ENCODE measurements at regions not wholly inside any gene's neighbourhood (a gene's known extent, or its start where the extent isn't known, plus 50 kb on each side); places are given as distances from the start of the nearest gene placed in this dataset.
"Not testable (repeated sequence)": the region's sequence is repeated elsewhere in the genome, so short reads cannot be mapped to it uniquely, and the experiment has no call there.

- ATAC-seq: no peak
- no peak for DNase-seq (ENCODE audit: missing footprints)
- intact Hi-C loops (cut with DNase I): no loop called here
These were observed 239.8 kb downstream of the PCDH7 start for GRCh38 chr4:30959781-30960485.

GRCh38 chr4:30962939-30963338 is 242.8 kb downstream of the PCDH7 start:
- intact Hi-C loops (cut with DNase I): no loop called here
- DNase-seq (ENCODE audit: missing footprints) (no peak), ATAC-seq (no peak)

- DNase-seq (ENCODE audit: missing footprints) (no peak), ATAC-seq (no peak)
- intact Hi-C loops (cut with DNase I): no loop called here
These were observed 248.8 kb downstream of the PCDH7 start for GRCh38 chr4:30968926-30969325.

GRCh38 chr4:30972542-30972941 is 252.4 kb downstream of the PCDH7 start:
- ATAC-seq (no peak), DNase-seq (ENCODE audit: missing footprints) (no peak)
- intact Hi-C loops (cut with DNase I): no loop called here

- intact Hi-C loops (cut with DNase I): no loop called here
- no peak for ATAC-seq
- DNase-seq (ENCODE audit: missing footprints): no peak
These were observed 253.8 kb downstream of the PCDH7 start for GRCh38 chr4:30973993-30974392.

GRCh38 chr4:30979402-30979801 is 259.2 kb downstream of the PCDH7 start:
- no peak for DNase-seq (ENCODE audit: missing footprints)
- ATAC-seq: no peak
- intact Hi-C loops (cut with DNase I): no loop called here

GRCh38 chr4:30989508-30989907 is 269.3 kb downstream of the PCDH7 start:
- no peak for DNase-seq (ENCODE audit: missing footprints)
- ATAC-seq: no peak
- intact Hi-C loops (cut with DNase I): no loop called here

GRCh38 chr4:30996841-30997240 is 276.7 kb downstream of the PCDH7 start:
- intact Hi-C loops (cut with DNase I): no loop called here
- ATAC-seq (no peak), DNase-seq (ENCODE audit: missing footprints) (no peak)

- DNase-seq (ENCODE audit: missing footprints) (no peak), ATAC-seq (no peak)
- intact Hi-C loops (cut with DNase I): no loop called here
These were observed 284.9 kb downstream of the PCDH7 start for GRCh38 chr4:31005037-31005436.

- DNase-seq (ENCODE audit: missing footprints): no peak
- intact Hi-C loops (cut with DNase I): no loop called here
- ATAC-seq: no peak
These were observed 287.7 kb downstream of the PCDH7 start for GRCh38 chr4:31007858-31008257.

GRCh38 chr4:31009926-31010325 is 289.8 kb downstream of the PCDH7 start:
- intact Hi-C loops (cut with DNase I): no loop called here

GRCh38 chr4:31015123-31015522 is 295.0 kb downstream of the PCDH7 start:
- ATAC-seq: no peak
- DNase-seq (ENCODE audit: missing footprints): no peak
- intact Hi-C loops (cut with DNase I): no loop called here

More at GRCh38 chr4:31009926-31010325, 289.8 kb downstream of the PCDH7 start:
- DNase-seq (ENCODE audit: missing footprints): no peak
- ATAC-seq: no peak

- ATAC-seq (no peak), DNase-seq (ENCODE audit: missing footprints) (no peak)
- intact Hi-C loops (cut with DNase I): no loop called here
These were observed 296.3 kb downstream of the PCDH7 start for GRCh38 chr4:31016322-31017061.

- intact Hi-C loops (cut with DNase I): loop anchor here (5.0 kb wide), 1 partner anchor 303 kb away; no protein-coding TSS in a partner anchor
- DNase-seq (ENCODE audit: missing footprints) (no peak), ATAC-seq (no peak)
These were observed 300.2 kb downstream of the PCDH7 start for GRCh38 chr4:31020363-31020762.

- ATAC-seq: no peak
- intact Hi-C loops (cut with DNase I): loop anchor here (5.0 kb wide), 1 partner anchor 304 kb away; no protein-coding TSS in a partner anchor
- DNase-seq (ENCODE audit: missing footprints): no peak
These were observed 300.8 kb downstream of the PCDH7 start for GRCh38 chr4:31021008-31021407.

- ATAC-seq (no peak), DNase-seq (ENCODE audit: missing footprints) (no peak)
- intact Hi-C loops (cut with DNase I): loop anchor here (5.0 kb wide), 1 partner anchor 305 kb away; no protein-coding TSS in a partner anchor
These were observed 302.5 kb downstream of the PCDH7 start for GRCh38 chr4:31022702-31023101.

- DNase-seq (ENCODE audit: missing footprints): no peak
- intact Hi-C loops (cut with DNase I): loop anchor here (5.0 kb wide), 1 partner anchor 306 kb away; no protein-coding TSS in a partner anchor
- no peak for ATAC-seq
These were observed 302.9 kb downstream of the PCDH7 start for GRCh38 chr4:31023109-31023508.

- DNase-seq (ENCODE audit: missing footprints) (no peak), ATAC-seq (no peak)
- intact Hi-C loops (cut with DNase I): loop anchor here (5.0 kb wide), 1 partner anchor 306 kb away; no protein-coding TSS in a partner anchor
These were observed 303.6 kb downstream of the PCDH7 start for GRCh38 chr4:31023742-31024141.

GRCh38 chr4:31024781-31025180 is 304.6 kb downstream of the PCDH7 start:
- not testable (repeated sequence) for ATAC-seq
- intact Hi-C loops (cut with DNase I): loop anchor here (5.0 kb wide), 1 partner anchor 307 kb away; no protein-coding TSS in a partner anchor

GRCh38 chr4:31026256-31026655 is 306.1 kb downstream of the PCDH7 start:
- no peak for ATAC-seq
- intact Hi-C loops (cut with DNase I): no loop called here
- no peak for DNase-seq (ENCODE audit: missing footprints)

More at GRCh38 chr4:31024781-31025180, 304.6 kb downstream of the PCDH7 start:
- not testable (repeated sequence) for DNase-seq (ENCODE audit: missing footprints)
